Heart left ventricle (tissue), 16 donors: ENCODE measurements at regions not wholly inside any gene's neighbourhood (a gene's known extent, or its start where the extent isn't known, plus 50 kb on each side); places are given as distances from the start of the nearest gene placed in this dataset.
A peak's percentile ranks its signal among the peaks of the same experiment; 100 is the strongest.

Experiments used
- ATAC-seq, 4 donors: fragments of 200-7000 bp; cut with Tn5 transposase; one replicate each; pipeline ENCODE4 v1.9.1; 2020 to 2022; ENCODE audit warnings: moderate library complexity in 4 of 4, mild to moderate bottlenecking in 3 of 4, moderate number of reproducible peaks in 1 of 4
- DNase-seq, 5 donors: peaks; one replicate each; pipeline ENCODE4 v3.0.0-alpha.2; 2020
- H3K27ac ChIP-seq, 12 donors: fragments of 200-600 bp; sonication (generic) in 4 of 12; one replicate each; pipeline versions ENCODE4 v1.5.0 to v1.8.0; 2016 to 2022; ENCODE audit warnings: mild to moderate bottlenecking in 2 of 12
- H3K27me3 ChIP-seq, 9 donors: fragments of 200-600 bp; sonication (generic) in 2 of 9; one replicate each; pipeline versions ENCODE4 v1.5.1 to v1.8.0; 2016 to 2022; ENCODE audit warnings: mild to moderate bottlenecking in 3 of 9
- H3K36me3 ChIP-seq, 9 donors: fragments of 200-600 bp; sonication (generic) in 2 of 9; one replicate each; pipeline versions ENCODE4 v1.5.0 to v1.8.0; 2018 to 2022; ENCODE audit warnings: mild to moderate bottlenecking in 2 of 9
- H3K4me1 ChIP-seq, 12 donors: fragments of 200-600 bp; sonication (generic) in 4 of 12; one replicate each; pipeline versions ENCODE4 v1.5.0 to v1.8.0; 2016 to 2022; ENCODE audit warnings: mild to moderate bottlenecking in 3 of 12
- H3K4me3 ChIP-seq, 12 donors: fragments of 200-600 bp; sonication (generic) in 4 of 12; one replicate each; pipeline versions ENCODE4 v1.5.0 to v1.8.0; 2017 to 2022; ENCODE audit warnings: mild to moderate bottlenecking in 9 of 12, moderate library complexity in 4 of 12
- H3K9me3 ChIP-seq, 12 donors: fragments of 200-600 bp; sonication (generic) in 4 of 12; one replicate each; pipeline versions ENCODE4 v1.5.0 to v1.8.0; 2016 to 2022; ENCODE audit warnings: mild to moderate bottlenecking in 1 of 12
- CTCF ChIP-seq, 12 donors: fragments of 200-600 bp; sonication (generic) in 4 of 12; IDR thresholded peaks; one replicate each; pipeline versions ENCODE4 v1.5.0 to v1.8.0; 2018 to 2022; ENCODE audit warnings: antibody characterized with exemption in 12 of 12, mild to moderate bottlenecking in 5 of 12
- POLR2A ChIP-seq, 2 donors: fragments of 450-650 bp; IDR thresholded peaks; one replicate each; pipeline ENCODE4 v1.6.1; 2017; ENCODE audit warnings: antibody characterized with exemption in 2 of 2, mild to moderate bottlenecking in 2 of 2, moderate library complexity in 2 of 2
- WGBS, 4 donors: extraction: QIAGEN DNeasy Blood & Tissue Kit in 2 of 4; methylation state at CpG; one replicate each; pipeline versions ENCODE4 v1.1.5 to v1.1.7; 2013 to 2018; 5-methylcytosine and 5-hydroxymethylcytosine counted together
- intact Hi-C, 10 donors: fragments of 100-400 bp; cut with DNase I; formaldehyde crosslinking; loops; one replicate each; pipeline versions ENCODE4 v1.11.1 to v1.14.2; 2022
- donor health status: ischemic (EF 13 %, LVEDD 7.1; RV severe dilation, severe dysfunction).
- donor health status: healthy with polysubstance abuse.
- donor health status: DM: no; HTN: yes; CAD: no.
- donor health status: DM: no; HTN: no; CAD: no.
- donor health status: ischemic (EF 25% LVEDD 6.9; RV normal size, moderate dysfunction).
- donor health status: ischemic (EF 25% LVEDD 5.7; RV mildly dilated, moderate dysfunction).
- donor health status: healthy.
- donor health status: DM: yes; HTN: yes; CAD: no.
- donor health status: ischemic (EF 35%, LVEDD 5.7; RV mildly dilated, moderate dysfunction).
- donor health status: nonischemic (EF 11% LVEDD 7.7; RV severe dilation, severe dysfunction).
- donor health status: DM: yes; HTN: yes; CAD: no.
- donor health status: PGD.
- donor health status: ischemic (EF 29% LVEDD 5.4; RV normal size, mild dysfunction).
- donor health status: nonischemic (EF 23%, LVEDD 6.1; RV moderate dilation, normal function).

- intact Hi-C loops, result no loop called here
- no peaks in the 10 kb centered on the region for H3K36me3 ChIP-seq
- no peak overlapping the region for H3K4me3 ChIP-seq
- H3K27ac ChIP-seq, result peak overlapping the region in 1 of 12 donors; percentile 11
- no peaks in the 10 kb centered on the region for H3K9me3 ChIP-seq
- no peak for DNase-seq
- TF ChIP-seq CTCF (IDR thresholded peaks at IDR 0.05) (no peak), POLR2A (IDR thresholded peaks at IDR 0.05) (no peak)
- H3K27me3 ChIP-seq, result no peaks in the 10 kb centered on the region
- 78 to 84% (median 83%) methylated on average over 2 of the region's 2 CpGs for WGBS, 4 donors
- ATAC-seq, result peak; percentile 54 to 87 (median 74)
- peaks cover 0 to 10% (median 0%) of the 10 kb centered on the region in 12 donors for H3K4me1 ChIP-seq
Measured at GRCh38 chr1:58996341-58997059, 212.7 kb upstream of the JUN start.

GRCh38 chr1:58997060-58997411, 213.2 kb upstream of the JUN start:
- peaks cover 0 to 10% (median 0%) of the 10 kb centered on the region in 12 donors for H3K4me1 ChIP-seq
- H3K27me3 ChIP-seq, result no peaks in the 10 kb centered on the region
- H3K9me3 ChIP-seq, result no peaks in the 10 kb centered on the region
- H3K27ac ChIP-seq, result peak overlapping the region in 1 of 12 donors; percentile 11
- H3K36me3 ChIP-seq, result no peaks in the 10 kb centered on the region
- WGBS, 4 donors, result 76 to 95% (median 83%) methylated on average over 1 of the region's 1 CpG
- no peak overlapping the region for H3K4me3 ChIP-seq
- DNase-seq (no peak), ATAC-seq (no peak)
- intact Hi-C loops, result no loop called here
- TF ChIP-seq POLR2A (IDR thresholded peaks at IDR 0.05) (no peak), CTCF (IDR thresholded peaks at IDR 0.05) (no peak)

- TF ChIP-seq POLR2A (IDR thresholded peaks at IDR 0.05) (no peak), CTCF (IDR thresholded peaks at IDR 0.05) (no peak)
- Histone ChIP-seq H3K27me3 (no peaks in the 10 kb centered on the region), H3K27ac (no peak overlapping the region), H3K4me1 (peaks cover 0 to 10% (median 0%) of the 10 kb centered on the region in 12 donors), H3K4me3 (no peak overlapping the region), H3K36me3 (no peaks in the 10 kb centered on the region), H3K9me3 (no peaks in the 10 kb centered on the region)
- DNase-seq (no peak), ATAC-seq (no peak)
- intact Hi-C loops, result no loop called here
- WGBS, 4 donors, result 96 to 100% (median 100%) methylated on average over 1 of the region's 1 CpG
Measured at GRCh38 chr1:58997637-58998036, 213.8 kb upstream of the JUN start.

- H3K27ac ChIP-seq, result no peak overlapping the region
- H3K4me3 ChIP-seq, result no peak overlapping the region
- no peak for DNase-seq
- no peak for TF ChIP-seq CTCF (IDR thresholded peaks at IDR 0.05)
- intact Hi-C loops, result no loop called here
- ATAC-seq, result no peak
- no peaks in the 10 kb centered on the region for H3K27me3 ChIP-seq
- H3K4me1 ChIP-seq, result peaks cover 0 to 15% (median 0%) of the 10 kb centered on the region in 12 donors
- no peaks in the 10 kb centered on the region for H3K36me3 ChIP-seq
- 85 to 95% (median 88%) methylated on average over 8 of the region's 8 CpGs for WGBS, 4 donors
- no peaks in the 10 kb centered on the region for H3K9me3 ChIP-seq
Measured at GRCh38 chr1:58999676-59000075, 215.8 kb upstream of the JUN start.
